GM12878 (cell line): ENCODE measurements at regions not wholly inside any gene's neighbourhood (a gene's known extent, or its start where the extent isn't known, plus 50 kb on each side); places are given as distances from the start of the nearest gene placed in this dataset.

ENCODE experiments used
- ATAC-seq: fragments of 200-7000 bp; cut with Tn5 transposase; 3 replicates; pipeline ENCODE4 v1.9.1; 2020; ENCODE audit warnings: mild to moderate bottlenecking, moderate library complexity
- BruUV-seq: library from RNA; stranded (reverse); fragments of 400-500 nt; replicated peaks from 2 replicates; lab custom pipeline; 2021; lab: Mats Ljungman, UMichigan
- CTCF ChIA-PET: fragments of 300-600 bp; sonication (Branson Sonifier 250); formaldehyde crosslinking; extraction: SDS; loops from one replicate; lab custom pipeline; 2021; ENCODE audit warnings: inconsistent platforms; lab: Yijun Ruan, JAX
- POLR2A ChIA-PET: fragments of 350-600 bp; formaldehyde crosslinking; extraction: SDS; loops from one replicate; lab custom pipeline; 2021; ENCODE audit warnings: inconsistent platforms; lab: Charles Lee
- RAD21 ChIA-PET: fragments of 300-600 bp; sonication (Branson Sonifier 250); formaldehyde crosslinking; loops from one replicate; lab custom pipeline; 2023; ENCODE audit warnings: antibody characterized with exemption; ENCODE audit not compliant: unreplicated experiment; lab: Charles Lee
- SMC1A ChIA-PET: fragments of 300-600 bp; sonication (Branson Sonifier 250); formaldehyde crosslinking; loops from one replicate; lab custom pipeline; 2023; ENCODE audit not compliant: unreplicated experiment, uncharacterized antibody; lab: Charles Lee
- DNase-seq: peaks from one replicate; pipeline ENCODE4 v3.0.0-alpha.2; 2011; ENCODE audit warnings: low read depth, low spot score
- FAIRE-seq: peaks from 3 replicates; lab custom pipeline; 2011; peaks lifted over from hg19 to GRCh38; lab: Jason Lieb, UNC
- H2AFZ ChIP-seq: 2 replicates; pipeline ENCODE4 v1.6.0; 2011; ENCODE audit warnings: low read depth, low read length, control low read depth; ENCODE audit not compliant: control insufficient read depth
- H3K27ac ChIP-seq: 2 replicates; pipeline ENCODE4 v1.5.1; 2011; ENCODE audit warnings: control low read depth; ENCODE audit not compliant: control insufficient read depth, insufficient read depth
- H3K27me3 ChIP-seq, 2 experiments: replicated peaks in 1 of 2; 2 replicates each; pipeline versions ENCODE4 v1.6.0 to v1.6.1; 2011; ENCODE audit warnings: low read length in 1 of 2; ENCODE audit not compliant: control insufficient read depth in 2 of 2, insufficient read depth in 2 of 2
- H3K36me3 ChIP-seq, 2 experiments: 2 replicates each; pipeline ENCODE4 v1.5.1; 2011; ENCODE audit warnings: low read length in 1 of 2; ENCODE audit not compliant: control insufficient read depth in 2 of 2, insufficient read depth in 2 of 2
- H3K4me1 ChIP-seq: 2 replicates; pipeline ENCODE4 v1.6.1; 2011; ENCODE audit warnings: mild to moderate bottlenecking, low read length, moderate library complexity, mixed read lengths; ENCODE audit not compliant: control insufficient read depth, insufficient read depth
- H3K4me2 ChIP-seq: 2 replicates; pipeline ENCODE4 v1.6.0; 2011; ENCODE audit warnings: control low read depth; ENCODE audit not compliant: control insufficient read depth, insufficient read depth
- H3K4me3 ChIP-seq: fragments of 200-600 bp; sonication (generic); 2 replicates; pipeline ENCODE4 v1.5.1; 2016
- H3K79me2 ChIP-seq: 2 replicates; pipeline ENCODE4 v1.6.0; 2011; ENCODE audit warnings: low read length; ENCODE audit not compliant: control insufficient read depth, insufficient read depth
- H3K9ac ChIP-seq: 2 replicates; pipeline ENCODE4 v1.8.0; 2011; ENCODE audit warnings: low read length, control low read depth, mixed read lengths; ENCODE audit not compliant: control insufficient read depth, insufficient read depth
- H3K9me3 ChIP-seq: replicated peaks from 3 replicates; pipeline ENCODE4 v1.5.1; 2011; ENCODE audit warnings: mild to moderate bottlenecking, low read length; ENCODE audit not compliant: control insufficient read depth, insufficient read depth
- H4K20me1 ChIP-seq: 2 replicates; pipeline ENCODE4 v1.6.0; 2011; ENCODE audit not compliant: control insufficient read depth, insufficient read depth
- BCL11A ChIP-seq: IDR thresholded peaks from 2 replicates; pipeline ENCODE4 v1.6.1; 2011; ENCODE audit warnings: low read depth, low read length
- BMI1 ChIP-seq: fragments of 450-650 bp; IDR thresholded peaks from 2 replicates; pipeline ENCODE4 v1.6.1; 2016; ENCODE audit warnings: mild to moderate bottlenecking, moderate library complexity, borderline replicate concordance
- CTCF ChIP-seq, 3 experiments: IDR thresholded peaks in 2 of 3; conservative IDR thresholded peaks in 1 of 3; 2 replicates each; pipeline ENCODE4 v1.5.1; 2011; ENCODE audit warnings: low read depth in 3 of 3, low read length in 3 of 3, mild to moderate bottlenecking in 3 of 3, control low read depth in 2 of 3, moderate library complexity in 2 of 3, inconsistent platforms in 1 of 3, mixed read lengths in 1 of 3; ENCODE audit not compliant: control insufficient read depth in 2 of 3, insufficient read depth in 1 of 3; ENCODE audit errors: extremely low read depth in 1 of 3
- CUX1 ChIP-seq: IDR thresholded peaks from 2 replicates; pipeline ENCODE4 v1.6.1; 2012; ENCODE audit warnings: improper control_type of control experiment, low read depth, low read length; ENCODE audit not compliant: insufficient replicate concordance
- IKZF2 ChIP-seq, 2 experiments: fragments of 450-650 bp; IDR thresholded peaks; 2 replicates each; pipeline ENCODE4 v1.6.1; 2017; ENCODE audit warnings: mild to moderate bottlenecking in 2 of 2, moderate library complexity in 2 of 2
- KDM1A ChIP-seq: fragments of 200-600 bp; sonication (generic); IDR thresholded peaks from 2 replicates; pipeline ENCODE4 v1.6.1; 2016; ENCODE audit warnings: borderline replicate concordance
- MEF2B ChIP-seq: fragments of 450-650 bp; IDR thresholded peaks from 2 replicates; pipeline ENCODE4 v1.6.1; 2018; ENCODE audit warnings: mild to moderate bottlenecking, moderate library complexity; ENCODE audit not compliant: partially characterized antibody, poor library complexity, severe bottlenecking
- TCF3 ChIP-seq: IDR thresholded peaks from 2 replicates; pipeline ENCODE4 v1.6.1; 2012; ENCODE audit warnings: low read depth, mild to moderate bottlenecking, low read length, borderline replicate concordance; ENCODE audit not compliant: insufficient read depth
- WGBS: methylation state at CpG from one replicate; pipeline ENCODE4 v1.1.6; 2016; ENCODE audit warnings: low lambda C conversion rate; ENCODE audit not compliant: insufficient replicate concordance, insufficient coverage; ENCODE audit errors: missing lambda C conversion rate; 5-methylcytosine and 5-hydroxymethylcytosine counted together
- in situ Hi-C: fragments of 300-500 bp; cut with MboI; formaldehyde crosslinking; loops from 9 replicates; pipeline ENCODE4 v1.14.3; 2018; ENCODE audit warnings: mixed read lengths
- intact Hi-C: fragments of 100-400 bp; cut with micrococcal nuclease; formaldehyde crosslinking; loops from one replicate; pipeline ENCODE4 v1.14.2; 2022; ENCODE audit not compliant: unreplicated experiment

- H3K27ac ChIP-seq: no peak overlapping the region
- no peak for DNase-seq
Observed at GRCh38 chr18:61155586-61155985, 177.6 kb upstream of the CDH20 start.

GRCh38 chr18:61157451-61157850 is 175.8 kb upstream of the CDH20 start:
- ATAC-seq: no peak

More at GRCh38 chr18:61155586-61155985, 177.6 kb upstream of the CDH20 start:
- Histone ChIP-seq H2AFZ (no peak overlapping the region), H3K4me2 (no peak overlapping the region), H3K9ac (no peak overlapping the region), H4K20me1 (no peaks in the 10 kb centered on the region), H3K79me2 (no peaks in the 10 kb centered on the region), H3K9me3 (no peaks in the 10 kb centered on the region), H3K27me3 (no peaks in the 10 kb centered on the region), H3K4me3 (no peak overlapping the region), H3K36me3 (no peaks in the 10 kb centered on the region), H3K4me1 (no peaks in the 10 kb centered on the region)
- POLR2A ChIA-PET: no interaction called here
- CTCF ChIA-PET: interaction anchor here (1.5 kb wide), 1 partner anchor 10 kb away, joined by 4 read pairs; no protein-coding TSS in a partner anchor
- RAD21 ChIA-PET: no interaction called here
- WGBS: 17% methylated on average over 3 of the region's 3 CpGs
- FAIRE-seq (no peak), ATAC-seq (no peak)
- in situ Hi-C loops: no loop called here
- intact Hi-C loops: no loop called here
- TF ChIP-seq CTCF (IDR thresholded peaks at IDR 0.05 in 2 of 3, conservative IDR thresholded peaks at IDR 0.05 in 1 of 3; ENCODE audit: control insufficient read depth in 2 of 3, extremely low read depth in 1 of 3, insufficient read depth in 1 of 3, low read depth in 3 of 3, low read length in 3 of 3) (no peak), MEF2B (no peak)
- TF ChIP-seq, all 136 proteins: peak for 0
- SMC1A ChIA-PET: interaction anchor here (0.7 to 1.1 kb wide), 2 partner anchors 65 to 779 kb away, joined by 3 read pairs; no protein-coding TSS in a partner anchor
- BruUV-seq: no TSS peak

More at GRCh38 chr18:61157451-61157850, 175.8 kb upstream of the CDH20 start:
- BruUV-seq: no TSS peak
- ChIA-PET RAD21 (no interaction called here), CTCF (no interaction called here), POLR2A (no interaction called here), SMC1A (no interaction called here)
- DNase-seq: no peak
- H3K27ac ChIP-seq: no peak overlapping the region
- WGBS: 3% methylated on average over 6 of the region's 6 CpGs
- H4K20me1 ChIP-seq: no peaks in the 10 kb centered on the region
- H3K27me3 ChIP-seq: no peaks in the 10 kb centered on the region
- no peak overlapping the region for H2AFZ ChIP-seq
- H3K79me2 ChIP-seq: no peaks in the 10 kb centered on the region
- no peak overlapping the region for H3K9ac ChIP-seq
- no peaks in the 10 kb centered on the region for H3K9me3 ChIP-seq
- no peak for TF ChIP-seq KDM1A
- TF ChIP-seq TCF3: no peak
- no peak for TF ChIP-seq IKZF2 (IDR thresholded peaks at IDR 0.05)
- TF ChIP-seq BCL11A: no peak
- no peak for TF ChIP-seq CUX1
- no peak for TF ChIP-seq BMI1
- FAIRE-seq: no peak
- no peaks in the 10 kb centered on the region for H3K36me3 ChIP-seq
- intact Hi-C loops (no loop called here), in situ Hi-C loops (no loop called here)
- H3K4me1 ChIP-seq: no peaks in the 10 kb centered on the region
- no peak overlapping the region for H3K4me2 ChIP-seq
- no peak overlapping the region for H3K4me3 ChIP-seq
